ENCODE measurements at regions not wholly inside any gene's neighbourhood (a gene's known extent, or its start where the extent isn't known, plus 50 kb on each side); places are given as distances from the start of the nearest gene placed in this dataset.

- no peak for DNase-seq (ENCODE audit: low spot score)
These were observed 268.9 kb upstream of the KCNIP4 start for GRCh38 chr4:22217480-22217879.

- no peak for DNase-seq (ENCODE audit: low spot score)
These were observed 267.7 kb upstream of the KCNIP4 start for GRCh38 chr4:22216278-22216677.

- DNase-seq (ENCODE audit: low spot score): no peak
These were observed 266.5 kb upstream of the KCNIP4 start for GRCh38 chr4:22215084-22215483.

GRCh38 chr4:22203711-22204011 lies 255.1 kb upstream of the KCNIP4 start:
- DNase-seq (ENCODE audit: low spot score): no peak

- no peak for DNase-seq (ENCODE audit: low spot score)
These were observed 254.6 kb upstream of the KCNIP4 start for GRCh38 chr4:22202975-22203710.

- no peak for DNase-seq (ENCODE audit: low spot score)
These were observed 253.8 kb upstream of the KCNIP4 start for GRCh38 chr4:22202246-22202974.

GRCh38 chr4:22201256-22201655 lies 252.7 kb upstream of the KCNIP4 start:
- DNase-seq (ENCODE audit: low spot score): no peak

GRCh38 chr4:22196551-22196950 lies 248.0 kb upstream of the KCNIP4 start:
- no peak for DNase-seq (ENCODE audit: low spot score)

GRCh38 chr4:22192084-22192511 lies 243.5 kb upstream of the KCNIP4 start:
- no peak for DNase-seq (ENCODE audit: low spot score)

- no peak for DNase-seq (ENCODE audit: low spot score)
These were observed 243.0 kb upstream of the KCNIP4 start for GRCh38 chr4:22191565-22191964.

- no peak for DNase-seq (ENCODE audit: low spot score)
These were observed 242.3 kb upstream of the KCNIP4 start for GRCh38 chr4:22190855-22191254.

- DNase-seq (ENCODE audit: low spot score): no peak
These were observed 238.7 kb upstream of the KCNIP4 start for GRCh38 chr4:22187203-22187820.

- no peak for DNase-seq (ENCODE audit: low spot score)
These were observed 233.2 kb upstream of the KCNIP4 start for GRCh38 chr4:22181736-22182135.

- no peak for DNase-seq (ENCODE audit: low spot score)
These were observed 230.7 kb upstream of the KCNIP4 start for GRCh38 chr4:22179124-22179874.

- no peak for DNase-seq (ENCODE audit: low spot score)
These were observed 226.1 kb upstream of the KCNIP4 start for GRCh38 chr4:22174640-22175039.

GRCh38 chr4:22170353-22170752 lies 221.8 kb upstream of the KCNIP4 start:
- DNase-seq (ENCODE audit: low spot score): no peak

GRCh38 chr4:22167201-22167600 lies 218.6 kb upstream of the KCNIP4 start:
- DNase-seq (ENCODE audit: low spot score): no peak

- no peak for DNase-seq (ENCODE audit: low spot score)
These were observed 213.9 kb upstream of the KCNIP4 start for GRCh38 chr4:22162454-22162853.

- DNase-seq (ENCODE audit: low spot score): no peak
These were observed 182.2 kb upstream of the KCNIP4 start for GRCh38 chr4:22130741-22131140.

GRCh38 chr4:22129454-22130029 lies 181.0 kb upstream of the KCNIP4 start:
- DNase-seq (ENCODE audit: low spot score): peak; percentile 16

- DNase-seq (ENCODE audit: low spot score): no peak
These were observed 173.5 kb upstream of the KCNIP4 start for GRCh38 chr4:22122062-22122461.

GRCh38 chr4:22115262-22115661 lies 166.7 kb upstream of the KCNIP4 start:
- DNase-seq (ENCODE audit: low spot score): no peak

Data from cerebellar cortex (tissue), 1 donor.